Hepatic stellate cell (primary cell): ENCODE measurements at regions not wholly inside any gene's neighbourhood (a gene's known extent, or its start where the extent isn't known, plus 50 kb on each side); places are given as distances from the start of the nearest gene placed in this dataset.

Experiments used
- DNase-seq: peaks from one replicate; pipeline ENCODE4 v3.0.0; 2011; ENCODE audit warnings: low spot score

GRCh38 chr4:135316266-135316779 is 1114.7 kb upstream of the PABPC4L start:
- no peak for DNase-seq

- no peak for DNase-seq
These were observed 1088.5 kb upstream of the PABPC4L start for GRCh38 chr4:135290136-135290535.

- no peak for DNase-seq
These were observed 1082.3 kb upstream of the PABPC4L start for GRCh38 chr4:135283934-135284333.

- DNase-seq, result no peak
These were observed 1081.1 kb upstream of the PABPC4L start for GRCh38 chr4:135282676-135283075.

GRCh38 chr4:135281230-135281629 is 1079.6 kb upstream of the PABPC4L start:
- DNase-seq, result no peak

- DNase-seq, result no peak
These were observed 1076.4 kb upstream of the PABPC4L start for GRCh38 chr4:135277980-135278315.

GRCh38 chr4:135277068-135277979 is 1075.7 kb upstream of the PABPC4L start:
- peak; percentile 14 for DNase-seq

GRCh38 chr4:135274416-135274815 is 1072.8 kb upstream of the PABPC4L start:
- no peak for DNase-seq

GRCh38 chr4:135269125-135269890 is 1067.7 kb upstream of the PABPC4L start:
- no peak for DNase-seq

- DNase-seq, result no peak
These were observed 1066.8 kb upstream of the PABPC4L start for GRCh38 chr4:135268369-135268768.

- no peak for DNase-seq
These were observed 1065.7 kb upstream of the PABPC4L start for GRCh38 chr4:135267148-135267865.

GRCh38 chr4:135256111-135256510 is 1054.5 kb upstream of the PABPC4L start:
- DNase-seq, result peak; percentile 6

- no peak for DNase-seq
These were observed 1048.5 kb upstream of the PABPC4L start for GRCh38 chr4:135250040-135250439.

GRCh38 chr4:135249024-135249423 is 1047.4 kb upstream of the PABPC4L start:
- no peak for DNase-seq

GRCh38 chr4:135244696-135245095 is 1043.1 kb upstream of the PABPC4L start:
- DNase-seq, result no peak

- no peak for DNase-seq
These were observed 1042.5 kb upstream of the PABPC4L start for GRCh38 chr4:135244056-135244455.

- DNase-seq, result no peak
These were observed 1039.2 kb upstream of the PABPC4L start for GRCh38 chr4:135240796-135241195.

GRCh38 chr4:135239964-135240363 is 1038.4 kb upstream of the PABPC4L start:
- no peak for DNase-seq

- DNase-seq, result no peak
These were observed 1037.4 kb upstream of the PABPC4L start for GRCh38 chr4:135238940-135239339.

- DNase-seq, result no peak
These were observed 1034.5 kb upstream of the PABPC4L start for GRCh38 chr4:135236048-135236447.

GRCh38 chr4:135227842-135228241 is 1026.3 kb upstream of the PABPC4L start:
- DNase-seq, result no peak

GRCh38 chr4:135225551-135225950 is 1024.0 kb upstream of the PABPC4L start:
- no peak for DNase-seq
